ENCODE measurements at regions not wholly inside any gene's neighbourhood (a gene's known extent, or its start where the extent isn't known, plus 50 kb on each side); places are given as distances from the start of the nearest gene placed in this dataset.

GRCh38 chr13:50576156-50576555, 267.3 kb downstream of the DLEU7 start:
- TF ChIP-seq EZH2 (IDR thresholded peaks at IDR 0.05; ENCODE audit: low read length, missing control alignments) (no peak), CTCF (conservative IDR thresholded peaks at IDR 0.05 in 1 of 2, IDR thresholded peaks at IDR 0.05 in 1 of 2; ENCODE audit: low read depth in 1 of 2, low read length in 2 of 2) (no peak)
- Histone ChIP-seq H3K27me3 (ENCODE audit: control insufficient read depth, insufficient read depth, low read length) (no peaks in the 10 kb centered on the region), H3K36me3 (ENCODE audit: control insufficient read depth, insufficient read depth, low read length) (no peaks in the 10 kb centered on the region), H3K9me3 (ENCODE audit: control insufficient read depth, insufficient read depth, low read depth, low read length) (no peaks in the 10 kb centered on the region), H3K9ac (ENCODE audit: insufficient read depth, low read length) (no peak overlapping the region), H3K79me2 (ENCODE audit: control insufficient read depth, insufficient read depth, low read length) (no peaks in the 10 kb centered on the region), H3K27ac (ENCODE audit: insufficient read depth, low read length) (no peak overlapping the region), H3K4me1 (ENCODE audit: control insufficient read depth, extremely low read depth, insufficient read depth, low read length) (no peaks in the 10 kb centered on the region), H2AFZ (ENCODE audit: low read length) (no peak overlapping the region), H3K4me3 (replicated peaks in 1 of 4; ENCODE audit: control extremely low read depth in 1 of 4, insufficient read depth in 1 of 4, low read depth in 3 of 4, low read length in 4 of 4) (no peak overlapping the region), H3K4me2 (ENCODE audit: extremely low read depth, insufficient read depth, low read length) (no peak overlapping the region), H4K20me1 (ENCODE audit: control insufficient read depth, extremely low read depth, insufficient read depth, low read length) (no peaks in the 10 kb centered on the region)
- DNase-seq (ENCODE audit: low read depth in 2 of 2), result no peak

DNA sequence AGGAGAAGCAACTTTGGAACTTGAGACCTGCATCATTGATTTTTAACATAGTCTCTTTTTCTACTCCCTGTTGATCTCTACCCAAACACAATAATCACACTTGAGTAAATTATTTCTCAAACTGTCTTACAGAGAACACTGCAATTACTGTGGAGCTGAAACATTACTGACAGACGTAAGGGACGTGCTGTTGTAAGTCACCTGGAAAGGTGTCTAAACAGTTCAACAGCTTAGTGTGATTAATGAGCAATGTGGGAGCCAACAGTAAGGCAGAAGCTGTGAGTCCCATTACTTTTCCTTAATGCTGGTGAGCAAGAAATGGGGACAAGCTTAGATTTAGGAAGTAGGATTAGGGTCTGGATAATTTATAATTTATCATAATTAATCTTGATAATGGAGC, 265.7 kb downstream of the DLEU7 start:
- Histone ChIP-seq H4K20me1 (ENCODE audit: control insufficient read depth, extremely low read depth, insufficient read depth, low read length) (no peaks in the 10 kb centered on the region), H3K79me2 (ENCODE audit: control insufficient read depth, insufficient read depth, low read length) (no peaks in the 10 kb centered on the region), H2AFZ (ENCODE audit: low read length) (no peak overlapping the region), H3K4me3 (replicated peaks in 1 of 4; ENCODE audit: control extremely low read depth in 1 of 4, insufficient read depth in 1 of 4, low read depth in 3 of 4, low read length in 4 of 4) (no peak overlapping the region), H3K36me3 (ENCODE audit: control insufficient read depth, insufficient read depth, low read length) (no peaks in the 10 kb centered on the region), H3K27me3 (ENCODE audit: control insufficient read depth, insufficient read depth, low read length) (no peaks in the 10 kb centered on the region), H3K9me3 (ENCODE audit: control insufficient read depth, insufficient read depth, low read depth, low read length) (no peaks in the 10 kb centered on the region), H3K4me2 (ENCODE audit: extremely low read depth, insufficient read depth, low read length) (no peak overlapping the region), H3K4me1 (ENCODE audit: control insufficient read depth, extremely low read depth, insufficient read depth, low read length) (no peaks in the 10 kb centered on the region), H3K27ac (ENCODE audit: insufficient read depth, low read length) (no peak overlapping the region), H3K9ac (ENCODE audit: insufficient read depth, low read length) (no peak overlapping the region)
- TF ChIP-seq EZH2 (IDR thresholded peaks at IDR 0.05; ENCODE audit: low read length, missing control alignments) (no peak), CTCF (conservative IDR thresholded peaks at IDR 0.05 in 1 of 2, IDR thresholded peaks at IDR 0.05 in 1 of 2; ENCODE audit: low read depth in 1 of 2, low read length in 2 of 2) (no peak)
- DNase-seq (ENCODE audit: low read depth in 2 of 2), result no peak

- Histone ChIP-seq H3K4me2 (ENCODE audit: extremely low read depth, insufficient read depth, low read length) (no peak overlapping the region), H3K79me2 (ENCODE audit: control insufficient read depth, insufficient read depth, low read length) (no peaks in the 10 kb centered on the region), H3K36me3 (ENCODE audit: control insufficient read depth, insufficient read depth, low read length) (no peaks in the 10 kb centered on the region), H2AFZ (ENCODE audit: low read length) (no peak overlapping the region), H4K20me1 (ENCODE audit: control insufficient read depth, extremely low read depth, insufficient read depth, low read length) (no peaks in the 10 kb centered on the region), H3K9me3 (ENCODE audit: control insufficient read depth, insufficient read depth, low read depth, low read length) (no peaks in the 10 kb centered on the region), H3K27ac (ENCODE audit: insufficient read depth, low read length) (no peak overlapping the region), H3K9ac (ENCODE audit: insufficient read depth, low read length) (no peak overlapping the region), H3K27me3 (ENCODE audit: control insufficient read depth, insufficient read depth, low read length) (no peaks in the 10 kb centered on the region), H3K4me1 (ENCODE audit: control insufficient read depth, extremely low read depth, insufficient read depth, low read length) (no peaks in the 10 kb centered on the region), H3K4me3 (replicated peaks in 1 of 4; ENCODE audit: control extremely low read depth in 1 of 4, insufficient read depth in 1 of 4, low read depth in 3 of 4, low read length in 4 of 4) (no peak overlapping the region)
- peak; percentile 81 to 98 for DNase-seq (ENCODE audit: low read depth in 2 of 2)
- TF ChIP-seq CTCF (conservative IDR thresholded peaks at IDR 0.05 in 1 of 2, IDR thresholded peaks at IDR 0.05 in 1 of 2; ENCODE audit: low read depth in 1 of 2, low read length in 2 of 2) (peak; percentile 21 to 35), EZH2 (IDR thresholded peaks at IDR 0.05; ENCODE audit: low read length, missing control alignments) (no peak)
Measured at GRCh38 chr13:50580684-50581305, 262.7 kb downstream of the DLEU7 start.

Measured in fibroblast of lung (primary cell).